Neural cell (in vitro differentiated cells): ENCODE measurements at regions not wholly inside any gene's neighbourhood (a gene's known extent, or its start where the extent isn't known, plus 50 kb on each side); places are given as distances from the start of the nearest gene placed in this dataset.

Experiments
- EP300 ChIP-seq: fragments of 450-650 bp; conservative IDR thresholded peaks from 2 replicates; pipeline ENCODE4 v1.6.1; 2014; ENCODE audit warnings: antibody characterized with exemption, mild to moderate bottlenecking, moderate library complexity; ENCODE audit not compliant: poor library complexity, severe bottlenecking
- EZH2 ChIP-seq: fragments of 200-600, 300-800 bp; shearing (Covaris generic), sonication (generic); IDR thresholded peaks from 2 replicates; pipeline ENCODE4 v1.6.1; 2014; ENCODE audit warnings: antibody characterized with exemption, low read length, borderline replicate concordance, mild to moderate bottlenecking; ENCODE audit not compliant: insufficient read depth, poor library complexity, severe bottlenecking
- TF ChIP-seq, protein P1 (sequence below): fragments of 450-650 bp; IDR thresholded peaks from 2 replicates; pipeline ENCODE4 v1.5.1; 2014; ENCODE audit warnings: antibody characterized with exemption, mild to moderate bottlenecking, moderate library complexity; ENCODE audit not compliant: poor library complexity, severe bottlenecking

DNA sequence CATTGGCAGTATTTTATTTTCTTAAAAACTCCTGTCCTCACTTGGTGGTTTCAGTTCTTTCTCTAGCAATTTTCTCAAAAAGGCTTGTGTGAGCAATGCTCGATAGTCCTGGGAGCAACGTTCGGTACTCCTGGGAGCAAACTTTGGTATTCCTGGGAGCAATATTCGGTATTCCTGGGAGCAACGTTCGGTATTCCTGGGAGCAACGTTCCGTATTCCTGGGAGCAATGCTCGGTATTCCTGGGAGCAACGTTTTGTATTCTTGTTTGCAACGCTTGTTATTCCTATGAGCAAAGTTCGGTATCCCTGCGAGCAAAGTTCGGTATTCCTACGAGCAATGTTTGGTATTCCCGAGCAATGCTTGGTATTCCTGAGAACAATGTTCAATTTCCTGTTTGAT lies 362.0 kb upstream of the ADARB2 start:
- TF ChIP-seq, protein P1, sequence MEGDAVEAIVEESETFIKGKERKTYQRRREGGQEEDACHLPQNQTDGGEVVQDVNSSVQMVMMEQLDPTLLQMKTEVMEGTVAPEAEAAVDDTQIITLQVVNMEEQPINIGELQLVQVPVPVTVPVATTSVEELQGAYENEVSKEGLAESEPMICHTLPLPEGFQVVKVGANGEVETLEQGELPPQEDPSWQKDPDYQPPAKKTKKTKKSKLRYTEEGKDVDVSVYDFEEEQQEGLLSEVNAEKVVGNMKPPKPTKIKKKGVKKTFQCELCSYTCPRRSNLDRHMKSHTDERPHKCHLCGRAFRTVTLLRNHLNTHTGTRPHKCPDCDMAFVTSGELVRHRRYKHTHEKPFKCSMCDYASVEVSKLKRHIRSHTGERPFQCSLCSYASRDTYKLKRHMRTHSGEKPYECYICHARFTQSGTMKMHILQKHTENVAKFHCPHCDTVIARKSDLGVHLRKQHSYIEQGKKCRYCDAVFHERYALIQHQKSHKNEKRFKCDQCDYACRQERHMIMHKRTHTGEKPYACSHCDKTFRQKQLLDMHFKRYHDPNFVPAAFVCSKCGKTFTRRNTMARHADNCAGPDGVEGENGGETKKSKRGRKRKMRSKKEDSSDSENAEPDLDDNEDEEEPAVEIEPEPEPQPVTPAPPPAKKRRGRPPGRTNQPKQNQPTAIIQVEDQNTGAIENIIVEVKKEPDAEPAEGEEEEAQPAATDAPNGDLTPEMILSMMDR = no peak
- TF ChIP-seq EZH2 = no peak
- no peak for TF ChIP-seq EP300
